Aorta (tissue), 5 donors: ENCODE measurements at regions not wholly inside any gene's neighbourhood (a gene's known extent, or its start where the extent isn't known, plus 50 kb on each side); places are given as distances from the start of the nearest gene placed in this dataset.

ENCODE experiments used
- ATAC-seq: fragments of 200-7000 bp; cut with Tn5 transposase; one replicate; pipeline ENCODE4 v1.9.1; 2022; ENCODE audit warnings: moderate library complexity; ENCODE audit not compliant: low FRiP score
- DNase-seq, 2 donors: peaks; one replicate each; pipeline ENCODE4 v3.0.0-alpha.2; 2020
- H3K27ac ChIP-seq, 2 donors: one replicate each; pipeline ENCODE4 v1.5.1; 2013; ENCODE audit warnings: low read length in 2 of 2, mild to moderate bottlenecking in 2 of 2, moderate library complexity in 2 of 2, control low read depth in 1 of 2, inconsistent platforms in 1 of 2, low read depth in 1 of 2
- H3K27me3 ChIP-seq, 2 donors: one replicate each; pipeline ENCODE4 v1.6.1; 2013; ENCODE audit warnings: control low read depth in 1 of 2, low read length in 1 of 2, mild to moderate bottlenecking in 1 of 2, moderate library complexity in 1 of 2; ENCODE audit not compliant: insufficient read depth in 2 of 2, control insufficient read depth in 1 of 2
- H3K36me3 ChIP-seq, 2 donors: one replicate each; pipeline ENCODE4 v1.6.1; 2013; ENCODE audit warnings: control low read depth in 1 of 2, low read length in 1 of 2, mild to moderate bottlenecking in 1 of 2; ENCODE audit not compliant: insufficient read depth in 2 of 2, control insufficient read depth in 1 of 2
- H3K4me1 ChIP-seq, 2 donors: one replicate each; pipeline ENCODE4 v1.6.1; 2013; ENCODE audit warnings: low read length in 2 of 2, control low read depth in 1 of 2, mild to moderate bottlenecking in 1 of 2, moderate library complexity in 1 of 2; ENCODE audit not compliant: insufficient read depth in 2 of 2, control insufficient read depth in 1 of 2
- H3K4me3 ChIP-seq, 2 donors: one replicate each; pipeline ENCODE4 v1.5.1; 2013; ENCODE audit warnings: low read length in 2 of 2, control low read depth in 1 of 2, mild to moderate bottlenecking in 1 of 2
- H3K9me3 ChIP-seq: one replicate; pipeline ENCODE4 v1.6.1; 2013; ENCODE audit warnings: mild to moderate bottlenecking, low read length; ENCODE audit not compliant: control insufficient read depth
- whole genome bisulfite sequencing, 2 donors: extraction: QIAGEN DNeasy Blood & Tissue Kit; methylation state at CpG; one replicate each; pipeline ENCODE4 v1.1.7; 2013; 5-methylcytosine and 5-hydroxymethylcytosine counted together
- intact Hi-C, 2 donors: fragments of 100-400 bp; cut with DNase I; formaldehyde crosslinking; loops; one replicate each; pipeline versions ENCODE4 v1.14.2 to v1.15.0; 2022
- donor health status: healthy with polysubstance abuse.
- donor health status: Bipolar disorder and iron deficiency.
- donor health status: DM: no; HTN: no; CAD: no.
- donor health status: DM: no; HTN: no; CAD: no.
- donor health status: DM: yes; HTN: yes; CAD: no.

DNA sequence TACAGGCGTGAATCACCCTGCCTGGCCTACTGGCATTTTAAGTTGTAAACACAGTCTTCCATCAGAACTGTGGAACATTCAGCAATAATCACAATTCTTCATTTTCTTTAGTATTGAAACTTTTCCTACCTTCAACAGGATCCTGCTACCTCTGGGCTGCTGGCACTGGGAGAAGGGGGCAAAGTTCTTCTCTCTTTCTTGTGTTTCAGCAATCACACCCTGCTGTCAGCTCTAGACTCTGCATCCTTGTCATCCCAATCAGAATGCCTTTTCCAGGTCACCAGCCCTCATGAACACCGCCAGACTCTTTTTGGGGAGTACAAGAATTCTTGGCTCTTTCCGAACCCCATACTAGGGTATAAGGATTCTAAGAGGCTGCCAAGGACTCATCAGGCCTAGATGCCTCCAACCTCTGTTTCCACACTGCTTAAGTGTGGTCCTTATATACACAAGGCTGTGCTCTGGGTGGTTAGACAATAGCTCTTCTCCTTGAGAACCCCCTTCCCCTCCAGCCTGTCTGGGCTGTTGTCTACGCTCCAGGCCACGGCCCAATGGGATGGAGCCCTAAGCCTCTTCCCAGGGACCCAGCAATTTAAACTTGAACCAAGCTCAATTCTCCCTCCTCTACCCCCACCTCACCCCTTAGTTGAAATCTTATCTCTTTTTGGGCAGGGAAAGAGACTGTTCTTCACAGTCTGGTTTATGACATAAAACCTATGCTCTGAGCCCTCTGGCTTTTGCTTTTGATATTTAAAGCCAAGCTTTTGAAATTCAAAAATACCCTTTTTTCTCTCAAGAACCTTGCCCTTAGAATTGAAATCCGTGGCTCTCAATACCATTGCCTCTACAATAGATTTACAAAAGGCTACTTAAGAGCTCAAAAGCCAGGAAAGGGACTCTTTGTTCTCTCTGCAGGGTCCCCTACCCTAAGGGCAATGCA is 327.4 kb downstream of the BUD13 start:
- Histone ChIP-seq H3K4me1 (no peaks in the 10 kb centered on the region), H3K9me3 (peaks cover 6% of the 10 kb centered on the region), H3K27me3 (no peaks in the 10 kb centered on the region), H3K36me3 (no peaks in the 10 kb centered on the region), H3K4me3 (no peak overlapping the region), H3K27ac (no peak overlapping the region)
- ATAC-seq (no peak), DNase-seq (no peak)
- intact Hi-C loops = no loop called here
- 54 to 59% methylated on average over 6 of the region's 6 CpGs for WGBS, 2 donors

DNA sequence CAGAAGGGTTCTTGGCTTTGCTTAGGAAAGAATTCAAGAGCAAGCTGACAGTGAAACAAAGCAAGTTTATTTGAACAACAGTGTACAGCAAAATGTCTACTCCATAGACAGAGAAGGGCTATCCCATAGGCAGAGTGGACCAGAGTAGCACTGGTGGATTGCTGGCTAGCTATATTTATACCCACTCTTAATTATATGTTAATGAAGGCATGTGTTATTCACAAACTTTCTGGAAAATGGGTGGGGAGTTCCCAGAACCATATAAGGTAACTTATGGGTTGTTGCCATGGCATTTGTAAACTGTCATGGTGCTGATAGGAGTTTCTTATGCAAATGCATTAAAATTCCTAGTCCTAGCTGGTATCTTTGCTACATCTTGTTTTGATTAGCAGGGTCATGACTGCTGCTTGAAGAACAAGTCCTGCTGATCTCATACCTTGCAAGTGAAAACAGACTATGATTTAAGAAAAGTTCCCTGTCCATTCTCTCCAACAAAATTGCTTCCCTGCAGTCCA is 330.5 kb downstream of the BUD13 start:
- H3K27ac ChIP-seq = no peak overlapping the region
- H3K27me3 ChIP-seq = no peaks in the 10 kb centered on the region
- H3K36me3 ChIP-seq = no peaks in the 10 kb centered on the region
- DNase-seq (no peak), ATAC-seq (no peak)
- peaks cover 6% of the 10 kb centered on the region for H3K9me3 ChIP-seq
- H3K4me1 ChIP-seq = no peaks in the 10 kb centered on the region
- intact Hi-C loops = no loop called here
- H3K4me3 ChIP-seq = no peak overlapping the region

DNA sequence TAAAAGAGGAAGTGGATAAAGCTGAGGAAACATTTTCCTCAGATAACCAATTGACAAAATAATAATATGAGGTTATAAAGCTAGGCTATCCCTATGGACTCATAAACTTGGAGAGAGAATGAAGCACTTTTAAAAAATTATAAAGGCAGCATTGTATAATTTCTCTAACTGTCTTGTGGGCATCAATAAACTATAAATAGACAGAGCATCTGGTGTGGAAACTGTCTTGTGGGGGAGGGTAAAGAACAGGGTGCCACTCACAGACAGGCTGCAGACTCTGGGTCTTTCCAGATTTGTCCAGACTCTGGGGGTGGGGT is 333.5 kb downstream of the BUD13 start:
- Histone ChIP-seq H3K27me3 (peaks cover 0 to 2% of the 10 kb centered on the region in 2 donors), H3K9me3 (peaks cover 6% of the 10 kb centered on the region), H3K27ac (no peak overlapping the region), H3K36me3 (no peaks in the 10 kb centered on the region), H3K4me3 (no peak overlapping the region), H3K4me1 (no peaks in the 10 kb centered on the region)
- DNase-seq (no peak), ATAC-seq (no peak)
- intact Hi-C loops = no loop called here

DNA sequence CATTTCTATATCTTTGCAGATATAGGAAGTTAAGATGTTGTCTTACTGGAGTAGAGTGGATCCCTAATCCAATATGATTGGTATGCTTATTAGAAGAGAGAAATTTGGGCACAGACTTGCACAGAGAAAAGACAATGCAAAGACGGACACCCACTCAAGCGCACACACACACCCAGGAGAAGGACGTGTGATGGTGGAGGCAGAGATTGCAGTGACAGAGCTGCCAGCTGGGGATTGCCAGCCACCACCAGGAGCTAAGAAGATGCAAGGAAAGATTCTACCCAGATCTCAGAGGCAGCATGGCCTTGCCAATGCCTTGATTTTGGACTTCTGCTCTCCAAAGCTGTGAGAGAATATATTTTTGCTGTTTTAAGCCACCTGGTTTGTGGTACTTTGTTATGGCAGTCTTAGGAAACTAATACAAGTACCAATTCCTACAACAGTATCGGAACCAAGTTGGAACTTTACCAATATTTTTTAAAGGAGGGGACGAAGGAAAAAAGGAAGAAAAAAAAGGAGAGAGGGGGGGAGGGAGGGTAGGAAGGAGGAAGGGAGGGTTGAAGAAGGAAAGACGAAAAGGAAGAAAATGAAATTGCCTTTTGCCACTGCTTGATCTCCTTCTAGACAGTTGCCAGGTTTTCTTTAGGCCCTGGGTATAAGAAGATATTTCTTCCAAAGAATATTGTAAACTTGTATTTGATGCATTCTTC is 334.0 kb downstream of the BUD13 start:
- ATAC-seq (no peak), DNase-seq (no peak)
- Histone ChIP-seq H3K9me3 (peaks cover 6% of the 10 kb centered on the region), H3K4me3 (no peak overlapping the region), H3K27me3 (peaks cover 0 to 2% of the 10 kb centered on the region in 2 donors), H3K27ac (no peak overlapping the region), H3K4me1 (no peaks in the 10 kb centered on the region), H3K36me3 (no peaks in the 10 kb centered on the region)
- intact Hi-C loops = no loop called here
- WGBS, 2 donors = 67 to 73% methylated on average over 5 to 6 of the region's 6 CpGs

DNA sequence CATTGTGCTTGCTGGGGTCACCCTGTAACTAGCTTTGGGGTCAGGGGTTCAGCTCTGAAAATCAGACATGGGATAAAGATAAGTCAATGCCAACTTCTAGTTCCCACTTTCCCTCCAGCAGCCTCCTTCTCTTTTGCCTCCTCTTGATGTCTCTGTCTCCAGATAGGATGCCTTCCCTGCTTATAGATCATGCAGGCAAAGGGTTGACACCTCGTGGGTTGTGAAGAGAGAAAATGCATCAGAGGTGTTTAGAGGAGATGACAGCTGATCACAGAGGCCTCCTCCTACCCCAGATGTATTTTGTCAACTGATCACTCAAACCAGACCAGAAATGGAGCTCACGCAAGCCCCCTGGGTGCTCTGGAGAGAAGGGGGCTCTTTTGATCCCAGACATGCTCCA is 337.8 kb downstream of the BUD13 start:
- H3K4me1 ChIP-seq = no peaks in the 10 kb centered on the region
- H3K9me3 ChIP-seq = no peaks in the 10 kb centered on the region
- DNase-seq = no peak
- H3K27me3 ChIP-seq = peaks cover 0 to 2% of the 10 kb centered on the region in 2 donors
- 46 to 47% methylated on average over 2 of the region's 2 CpGs for WGBS, 2 donors
- H3K27ac ChIP-seq = no peak overlapping the region
- no peak for ATAC-seq
- H3K4me3 ChIP-seq = no peak overlapping the region
- intact Hi-C loops = no loop called here
- H3K36me3 ChIP-seq = no peaks in the 10 kb centered on the region

DNA sequence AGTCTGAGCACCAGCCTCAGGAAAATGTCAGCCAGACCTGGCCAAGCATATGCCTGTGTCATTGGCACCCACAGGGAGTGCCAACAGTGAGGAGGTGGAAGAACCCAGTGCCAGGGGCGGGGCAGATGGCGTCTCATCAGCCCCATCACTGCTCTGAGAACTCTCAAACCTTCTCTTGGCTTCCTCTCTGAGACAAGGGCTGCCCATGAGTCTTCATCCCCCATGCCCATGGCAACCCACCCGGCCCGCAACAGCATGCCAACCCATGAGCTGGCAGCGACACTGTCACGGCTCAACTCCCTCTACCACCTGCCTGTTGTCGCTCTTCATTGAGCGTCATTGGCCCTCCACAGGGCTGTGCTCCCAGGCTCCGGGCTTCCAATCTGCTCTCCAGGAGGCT is 340.5 kb downstream of the BUD13 start:
- H3K27me3 ChIP-seq = peaks cover 0 to 2% of the 10 kb centered on the region in 2 donors
- H3K27ac ChIP-seq = no peak overlapping the region
- no peaks in the 10 kb centered on the region for H3K36me3 ChIP-seq
- 88 to 92% methylated on average over 7 to 9 of the region's 9 CpGs for WGBS, 2 donors
- H3K4me1 ChIP-seq = no peaks in the 10 kb centered on the region
- intact Hi-C loops = no loop called here
- no peak for DNase-seq
- H3K4me3 ChIP-seq = no peak overlapping the region
- no peaks in the 10 kb centered on the region for H3K9me3 ChIP-seq
- no peak for ATAC-seq

DNA sequence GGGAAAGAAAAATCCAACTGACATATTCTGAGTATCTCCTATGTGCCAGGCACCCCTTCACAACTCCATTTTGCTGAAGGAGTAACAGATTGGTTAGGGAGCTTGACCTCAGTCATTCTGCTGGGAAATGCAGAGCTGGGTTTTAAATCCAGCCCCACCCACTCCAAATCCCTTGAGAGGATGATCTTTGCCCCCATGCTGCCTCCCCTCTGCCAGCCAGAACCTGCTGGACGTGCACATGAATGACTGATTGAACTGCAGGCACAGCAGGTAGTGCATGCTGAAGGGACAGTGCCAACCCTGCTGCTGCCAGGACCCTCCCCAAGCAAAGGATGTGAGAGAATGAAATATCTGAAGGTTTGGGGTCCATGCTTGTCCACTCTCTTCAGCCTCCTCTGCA is 340.9 kb downstream of the BUD13 start:
- no peaks in the 10 kb centered on the region for H3K9me3 ChIP-seq
- no peak overlapping the region for H3K27ac ChIP-seq
- H3K36me3 ChIP-seq = no peaks in the 10 kb centered on the region
- DNase-seq (no peak), ATAC-seq (no peak)
- H3K4me1 ChIP-seq = no peaks in the 10 kb centered on the region
- intact Hi-C loops = no loop called here
- H3K4me3 ChIP-seq = no peak overlapping the region
- 31% methylated on average over 1 of the region's 1 CpG for WGBS, 2 donors
- peaks cover 0 to 2% of the 10 kb centered on the region in 2 donors for H3K27me3 ChIP-seq

DNA sequence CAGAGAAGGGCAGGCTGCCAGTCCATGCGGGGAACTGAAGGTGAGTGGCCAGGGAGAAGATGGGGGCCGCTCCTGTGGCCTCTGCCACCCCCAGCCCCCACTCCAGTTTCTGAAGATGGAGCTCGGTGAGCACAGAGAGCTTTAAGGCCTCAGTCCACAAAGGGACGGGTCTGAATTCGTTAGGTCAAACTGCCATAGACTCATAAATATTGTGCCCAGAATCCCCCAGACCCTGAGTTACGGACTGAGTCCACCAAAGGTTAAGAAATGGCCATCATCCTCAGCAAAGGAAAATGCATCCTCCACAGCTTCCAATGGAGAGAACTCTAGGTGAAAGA is 344.2 kb downstream of the BUD13 start:
- Histone ChIP-seq H3K4me3 (no peak overlapping the region), H3K27me3 (no peaks in the 10 kb centered on the region), H3K9me3 (no peaks in the 10 kb centered on the region), H3K4me1 (no peaks in the 10 kb centered on the region), H3K36me3 (no peaks in the 10 kb centered on the region), H3K27ac (no peak overlapping the region)
- ATAC-seq (no peak), DNase-seq (no peak)
- 70 to 71% methylated on average over 6 of the region's 6 CpGs for WGBS, 2 donors
- intact Hi-C loops = no loop called here
